ENCODE measurements at regions not wholly inside any gene's neighbourhood (a gene's known extent, or its start where the extent isn't known, plus 50 kb on each side); places are given as distances from the start of the nearest gene placed in this dataset.

GRCh38 chr16:76118344-76118743 lies 158.9 kb upstream of the CNTNAP4 start:
- peaks cover 3% of the 10 kb centered on the region for H3K4me1 ChIP-seq (ENCODE audit: control insufficient read depth, insufficient read depth, low read length)
- H3K36me3 ChIP-seq (ENCODE audit: control insufficient read depth, insufficient read depth, low read length), result no peaks in the 10 kb centered on the region
- H3K27me3 ChIP-seq (ENCODE audit: control insufficient read depth, insufficient read depth, low read length, poor library complexity, severe bottlenecking), result no peaks in the 10 kb centered on the region
- Mint-ChIP-seq H3K9me3 (no peaks in the 10 kb centered on the region), H3K4me3 (no peak overlapping the region), H3K27ac (no peak overlapping the region), H3K4me1 (peaks cover 7% of the 10 kb centered on the region), H3K27me3 (ENCODE audit: insufficient read depth) (peaks cover 14% of the 10 kb centered on the region), H3K36me3 (ENCODE audit: low read depth) (no peaks in the 10 kb centered on the region)
- H3K9me3 ChIP-seq (ENCODE audit: control insufficient read depth, low read length), result no peaks in the 10 kb centered on the region
- H3K4me3 ChIP-seq (ENCODE audit: low read length), result no peak overlapping the region
- TF ChIP-seq, protein P1, sequence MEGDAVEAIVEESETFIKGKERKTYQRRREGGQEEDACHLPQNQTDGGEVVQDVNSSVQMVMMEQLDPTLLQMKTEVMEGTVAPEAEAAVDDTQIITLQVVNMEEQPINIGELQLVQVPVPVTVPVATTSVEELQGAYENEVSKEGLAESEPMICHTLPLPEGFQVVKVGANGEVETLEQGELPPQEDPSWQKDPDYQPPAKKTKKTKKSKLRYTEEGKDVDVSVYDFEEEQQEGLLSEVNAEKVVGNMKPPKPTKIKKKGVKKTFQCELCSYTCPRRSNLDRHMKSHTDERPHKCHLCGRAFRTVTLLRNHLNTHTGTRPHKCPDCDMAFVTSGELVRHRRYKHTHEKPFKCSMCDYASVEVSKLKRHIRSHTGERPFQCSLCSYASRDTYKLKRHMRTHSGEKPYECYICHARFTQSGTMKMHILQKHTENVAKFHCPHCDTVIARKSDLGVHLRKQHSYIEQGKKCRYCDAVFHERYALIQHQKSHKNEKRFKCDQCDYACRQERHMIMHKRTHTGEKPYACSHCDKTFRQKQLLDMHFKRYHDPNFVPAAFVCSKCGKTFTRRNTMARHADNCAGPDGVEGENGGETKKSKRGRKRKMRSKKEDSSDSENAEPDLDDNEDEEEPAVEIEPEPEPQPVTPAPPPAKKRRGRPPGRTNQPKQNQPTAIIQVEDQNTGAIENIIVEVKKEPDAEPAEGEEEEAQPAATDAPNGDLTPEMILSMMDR (conservative IDR thresholded peaks at IDR 0.05), result no peak
- H3K27ac ChIP-seq (ENCODE audit: low read depth, low read length), result no peak overlapping the region
- 90% methylated on average over 1 of the region's 1 CpG; no CpG with 5 or more reads in 1 of the 2 experiments for WGBS, 2 experiments (ENCODE audit: insufficient coverage in 1 of 2, insufficient read length in 1 of 2)
- H3K9ac ChIP-seq (ENCODE audit: extremely low read depth, low read length, poor library complexity, severe bottlenecking), result no peak overlapping the region
- no peak for DNase-seq

DNA sequence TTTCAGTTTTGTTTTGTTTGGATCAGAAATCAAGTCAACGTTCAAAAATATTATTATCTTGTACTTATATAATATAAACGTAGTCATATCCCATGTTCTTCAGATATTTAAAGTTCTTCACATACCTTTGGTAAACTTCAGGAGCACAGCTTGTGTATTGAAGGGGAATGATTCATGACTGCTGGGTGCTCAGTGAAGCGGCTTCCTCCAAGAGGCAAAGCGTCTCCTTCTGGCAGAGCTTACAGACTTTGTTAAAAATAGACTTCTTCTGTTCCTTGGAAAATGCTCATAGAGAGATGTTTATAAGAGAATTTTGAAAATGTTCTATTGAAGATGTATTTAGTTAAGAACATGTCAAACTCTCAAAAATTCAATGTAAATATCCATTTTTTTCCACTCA lies 155.6 kb upstream of the CNTNAP4 start:
- H3K36me3 ChIP-seq (ENCODE audit: control insufficient read depth, insufficient read depth, low read length), result no peaks in the 10 kb centered on the region
- Mint-ChIP-seq H3K27me3 (ENCODE audit: insufficient read depth) (peaks cover 14% of the 10 kb centered on the region), H3K4me3 (no peak overlapping the region), H3K4me1 (no peaks in the 10 kb centered on the region), H3K36me3 (ENCODE audit: low read depth) (no peaks in the 10 kb centered on the region), H3K9me3 (peaks cover 2% of the 10 kb centered on the region), H3K27ac (no peak overlapping the region)
- no peaks in the 10 kb centered on the region for H3K9me3 ChIP-seq (ENCODE audit: control insufficient read depth, low read length)
- no peak overlapping the region for H3K27ac ChIP-seq (ENCODE audit: low read depth, low read length)
- no peaks in the 10 kb centered on the region for H3K4me1 ChIP-seq (ENCODE audit: control insufficient read depth, insufficient read depth, low read length)
- no peak overlapping the region for H3K4me3 ChIP-seq (ENCODE audit: low read length)
- DNase-seq, result no peak
- TF ChIP-seq, protein P1 (conservative IDR thresholded peaks at IDR 0.05), result no peak
- 97 to 100% methylated on average over 1 to 2 of the region's 4 CpGs for WGBS, 2 experiments (ENCODE audit: insufficient coverage in 1 of 2, insufficient read length in 1 of 2)
- no peaks in the 10 kb centered on the region for H3K27me3 ChIP-seq (ENCODE audit: control insufficient read depth, insufficient read depth, low read length, poor library complexity, severe bottlenecking)
- no peak overlapping the region for H3K9ac ChIP-seq (ENCODE audit: extremely low read depth, low read length, poor library complexity, severe bottlenecking)

- Mint-ChIP-seq H3K4me3 (no peak overlapping the region), H3K27me3 (ENCODE audit: insufficient read depth) (peaks cover 11% of the 10 kb centered on the region), H3K9me3 (peaks cover 2% of the 10 kb centered on the region), H3K4me1 (no peaks in the 10 kb centered on the region), H3K27ac (no peak overlapping the region), H3K36me3 (ENCODE audit: low read depth) (no peaks in the 10 kb centered on the region)
- no peaks in the 10 kb centered on the region for H3K36me3 ChIP-seq (ENCODE audit: control insufficient read depth, insufficient read depth, low read length)
- H3K4me1 ChIP-seq (ENCODE audit: control insufficient read depth, insufficient read depth, low read length), result no peaks in the 10 kb centered on the region
- no peaks in the 10 kb centered on the region for H3K27me3 ChIP-seq (ENCODE audit: control insufficient read depth, insufficient read depth, low read length, poor library complexity, severe bottlenecking)
- no peak overlapping the region for H3K27ac ChIP-seq (ENCODE audit: low read depth, low read length)
- no peak for DNase-seq
- TF ChIP-seq, protein P1 (conservative IDR thresholded peaks at IDR 0.05), result no peak
- no peak overlapping the region for H3K9ac ChIP-seq (ENCODE audit: extremely low read depth, low read length, poor library complexity, severe bottlenecking)
- H3K4me3 ChIP-seq (ENCODE audit: low read length), result no peak overlapping the region
- 94 to 96% methylated on average over 2 to 3 of the region's 3 CpGs for whole genome bisulfite sequencing, 2 experiments (ENCODE audit: insufficient coverage in 1 of 2, insufficient read length in 1 of 2)
- no peaks in the 10 kb centered on the region for H3K9me3 ChIP-seq (ENCODE audit: control insufficient read depth, low read length)
Measured at GRCh38 chr16:76123966-76124365, 153.2 kb upstream of the CNTNAP4 start.
